Glomerular visceral epithelial cell (primary cell): ENCODE measurements at regions not wholly inside any gene's neighbourhood (a gene's known extent, or its start where the extent isn't known, plus 50 kb on each side); places are given as distances from the start of the nearest gene placed in this dataset.
"Not testable (repeated sequence)": the region's sequence is repeated elsewhere in the genome, so short reads cannot be mapped to it uniquely, and the experiment has no call there.

Experiments used
- DNase-seq: peaks from one replicate; pipeline ENCODE4 v3.0.0-alpha.2; 2016; ENCODE audit errors: extremely low spot score

DNA sequence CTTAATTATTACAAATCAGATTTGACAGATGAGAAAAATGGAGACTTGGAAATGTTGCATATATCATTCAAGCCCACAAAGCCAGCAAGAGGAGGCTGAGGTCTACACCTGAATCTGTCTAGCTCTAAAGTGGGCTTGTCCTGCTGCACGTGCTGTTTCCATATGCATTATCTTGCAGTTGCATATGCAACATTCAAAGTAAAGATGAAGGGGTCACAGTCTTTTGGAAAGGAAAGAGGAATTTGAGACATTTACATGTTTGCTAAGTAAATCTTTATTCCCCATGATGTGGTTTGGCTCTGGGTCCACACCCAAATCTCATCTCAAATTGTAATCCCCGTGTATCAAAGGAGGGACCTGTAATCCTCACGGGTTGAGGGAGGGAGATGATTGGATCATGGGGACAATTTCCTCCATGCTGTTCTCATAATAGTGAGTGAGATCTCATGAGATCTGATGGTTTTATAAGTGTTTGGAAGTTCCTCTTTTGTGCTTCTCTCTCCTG lies 98.3 kb downstream of the BACH1 start:
- DNase-seq, result no peak

GRCh38 chr21:29403301-29403700 lies 104.6 kb downstream of the BACH1 start:
- DNase-seq, result no peak

DNA sequence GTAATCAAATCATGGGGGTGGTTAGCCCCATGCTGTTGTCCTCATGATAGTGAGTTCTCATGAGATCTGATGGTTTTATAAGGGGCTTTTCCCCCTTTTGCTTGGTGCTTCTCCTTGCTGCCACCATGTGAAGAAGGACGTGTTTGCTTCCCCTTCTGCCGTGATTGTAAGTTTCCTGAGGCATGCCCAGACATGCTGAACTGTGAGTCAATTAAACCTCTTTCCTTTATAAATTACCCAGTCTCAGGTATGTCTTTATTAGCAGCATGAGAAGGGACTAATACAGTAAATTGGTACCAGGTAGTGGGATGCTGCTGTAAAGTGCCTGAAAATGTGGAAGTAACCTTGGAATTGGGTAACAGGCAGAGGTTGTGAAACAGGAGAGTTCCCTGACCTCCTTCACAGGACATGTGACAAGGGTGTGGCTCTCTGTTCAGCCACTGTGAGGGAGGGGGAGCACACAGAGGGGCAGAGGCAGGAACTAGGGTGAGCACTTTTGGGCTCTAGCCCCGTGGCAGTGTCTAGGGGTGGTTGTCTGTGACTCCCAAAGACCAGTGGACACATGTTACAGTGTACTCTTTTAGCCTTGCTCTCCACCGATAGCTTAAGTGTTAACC lies 105.3 kb downstream of the BACH1 start:
- no peak for DNase-seq

DNA sequence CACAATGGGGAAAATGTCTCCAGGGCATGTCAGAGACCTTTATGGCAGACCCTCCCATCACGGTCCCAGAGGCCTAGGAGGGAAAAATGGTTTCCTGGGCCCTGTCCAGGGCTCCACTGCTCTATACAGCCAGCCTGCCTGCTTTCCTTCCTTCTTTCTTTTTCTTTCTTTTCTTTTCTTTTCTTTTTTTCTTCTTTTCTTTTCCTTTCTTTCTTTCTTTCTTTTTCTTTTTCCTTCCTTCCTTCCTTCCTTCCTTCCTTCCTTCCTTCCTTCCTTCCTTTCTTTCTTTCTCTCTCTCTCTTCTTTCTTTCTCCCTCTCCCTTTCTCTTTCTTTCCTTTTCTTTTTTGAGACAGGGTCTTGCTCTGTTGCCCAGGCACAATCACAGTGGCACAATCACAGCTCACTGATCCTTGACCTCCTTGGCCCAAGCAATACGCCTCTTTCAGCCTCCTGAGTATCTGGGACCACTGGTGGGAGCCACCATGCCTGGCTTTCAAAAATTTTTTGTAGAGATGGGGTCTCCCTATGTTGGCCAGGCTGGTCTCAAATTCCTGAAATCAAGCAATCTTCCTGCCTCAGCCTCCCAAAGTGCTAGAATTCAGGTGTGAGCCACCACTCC lies 106.9 kb downstream of the BACH1 start:
- DNase-seq, result no peak

GRCh38 chr21:29406385-29406784 lies 107.7 kb downstream of the BACH1 start:
- no peak for DNase-seq

GRCh38 chr21:29407571-29407970 lies 108.8 kb downstream of the BACH1 start:
- no peak for DNase-seq

- DNase-seq, result no peak
Measured at GRCh38 chr21:29413683-29414082, 115.0 kb downstream of the BACH1 start.

GRCh38 chr21:29416268-29416667 lies 117.5 kb downstream of the BACH1 start:
- DNase-seq, result no peak

- DNase-seq, result no peak
Measured at GRCh38 chr21:29418813-29419212, 120.1 kb downstream of the BACH1 start.

GRCh38 chr21:29419422-29419821 lies 120.7 kb downstream of the BACH1 start:
- no peak for DNase-seq

- DNase-seq, result peak; percentile 4
Measured at GRCh38 chr21:29423099-29423870, 124.6 kb downstream of the BACH1 start.

DNA sequence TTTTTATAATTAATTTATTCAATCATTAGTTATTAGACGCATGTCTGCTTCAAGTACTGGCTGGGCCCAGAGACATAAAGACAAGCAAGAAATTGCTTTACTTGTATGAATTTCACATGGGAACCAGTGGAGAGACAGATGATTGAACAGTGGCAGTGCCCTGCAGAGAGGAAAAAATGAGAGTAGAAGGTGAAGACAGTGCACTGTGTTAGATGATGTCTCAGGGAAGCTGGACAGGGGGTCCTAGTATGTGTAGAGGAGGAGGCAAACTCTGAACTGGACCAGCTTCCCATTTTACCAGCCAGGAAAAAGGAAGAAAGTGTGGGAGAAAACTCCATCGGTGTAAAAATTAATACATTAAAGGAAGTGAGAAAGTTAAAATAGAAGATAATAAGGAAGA lies 126.0 kb downstream of the BACH1 start:
- no peak for DNase-seq

- DNase-seq, result no peak
Measured at GRCh38 chr21:29429218-29429617, 130.5 kb downstream of the BACH1 start.

GRCh38 chr21:29430030-29430429 lies 131.3 kb downstream of the BACH1 start:
- DNase-seq, result no peak

- no peak for DNase-seq
Measured at GRCh38 chr21:29430576-29430975, 131.9 kb downstream of the BACH1 start.

DNA sequence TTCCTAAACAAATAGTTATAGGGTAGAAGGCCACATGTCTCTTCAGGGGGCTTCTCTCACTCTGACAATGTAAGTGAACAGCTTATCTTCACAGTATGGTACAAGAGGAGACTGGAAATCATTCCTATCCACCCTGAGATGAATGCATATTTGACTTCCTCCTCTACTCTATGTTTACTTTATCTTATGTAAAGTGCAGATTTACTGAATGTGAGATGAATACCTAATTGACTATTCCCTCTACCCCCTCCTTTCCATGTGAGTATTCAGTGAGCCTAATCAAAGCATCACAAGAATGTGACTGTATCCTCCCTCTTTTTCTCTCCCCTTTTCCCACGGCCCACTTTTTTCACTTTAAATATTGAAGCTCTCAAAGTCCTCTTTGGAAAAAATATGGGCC lies 132.5 kb downstream of the BACH1 start:
- DNase-seq, result no peak

DNA sequence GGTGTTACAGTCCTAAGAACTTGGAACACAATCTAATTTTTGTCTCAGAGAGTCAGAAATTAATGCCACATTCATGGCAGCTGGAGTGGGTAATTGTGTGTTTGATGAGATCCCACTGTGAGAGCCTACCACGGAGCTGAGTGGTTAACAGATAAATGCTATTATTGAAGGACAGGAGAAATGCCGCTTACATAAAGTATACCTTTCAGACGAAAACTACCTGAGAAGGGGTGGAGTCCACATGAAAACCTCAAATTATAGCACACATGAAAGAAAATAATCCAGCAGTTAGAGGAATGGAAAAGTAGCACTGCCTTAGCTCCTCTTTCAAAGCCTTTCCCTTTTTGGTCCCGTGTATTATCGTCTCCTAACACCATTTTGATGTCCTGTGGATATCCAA lies 133.0 kb downstream of the BACH1 start:
- no peak for DNase-seq

GRCh38 chr21:29433366-29434059 lies 134.8 kb downstream of the BACH1 start:
- no peak for DNase-seq

DNA sequence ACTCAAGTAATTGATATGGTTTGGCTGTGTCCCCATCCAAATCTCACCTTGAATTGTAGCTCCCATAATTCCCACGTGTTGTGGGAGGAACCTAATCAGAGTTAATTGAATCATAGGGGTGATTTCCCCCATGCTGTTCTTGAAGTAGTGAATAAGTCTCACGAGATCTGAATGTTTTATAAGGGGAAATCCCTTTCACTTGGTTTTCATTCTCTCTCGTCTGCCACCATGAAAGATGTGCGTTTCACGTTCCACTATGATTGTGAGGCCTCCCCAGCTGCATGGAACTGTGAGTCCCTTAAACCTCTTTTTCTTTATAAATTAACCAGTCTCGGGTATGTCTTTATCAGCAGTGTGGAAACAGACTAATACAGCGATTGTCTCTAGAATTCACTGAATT lies 135.4 kb downstream of the BACH1 start:
- no peak for DNase-seq

GRCh38 chr21:29434982-29435381 lies 136.3 kb downstream of the BACH1 start:
- DNase-seq, result not testable (repeated sequence)

DNA sequence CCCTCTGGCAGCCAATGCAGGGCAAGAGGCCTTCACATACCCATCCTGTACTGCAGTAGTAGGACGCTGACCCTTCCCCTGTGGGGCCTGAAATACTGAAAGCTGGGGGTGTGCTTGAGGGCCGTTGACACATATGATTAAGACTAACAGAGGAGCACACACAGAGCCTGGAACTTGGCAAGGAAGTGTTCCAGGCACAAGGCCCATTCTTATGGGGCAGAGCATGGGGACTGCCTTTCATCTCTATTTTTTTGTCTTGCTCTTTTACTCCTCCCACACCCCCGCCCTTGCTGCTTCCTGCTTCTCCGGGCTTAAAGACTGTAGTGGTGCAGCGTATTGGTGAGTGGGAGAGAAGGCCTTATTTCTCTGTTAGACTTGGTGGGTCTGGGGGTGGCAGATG lies 137.4 kb downstream of the BACH1 start:
- no peak for DNase-seq

- no peak for DNase-seq
Measured at GRCh38 chr21:29436650-29437049, 137.9 kb downstream of the BACH1 start.
